GM12878 (cell line): ENCODE measurements at regions not wholly inside any gene's neighbourhood (a gene's known extent, or its start where the extent isn't known, plus 50 kb on each side); places are given as distances from the start of the nearest gene placed in this dataset.

ENCODE experiments used
- ATAC-seq: fragments of 200-7000 bp; cut with Tn5 transposase; 3 replicates; pipeline ENCODE4 v1.9.1; 2020; ENCODE audit warnings: mild to moderate bottlenecking, moderate library complexity
- BruUV-seq: library from RNA; stranded (reverse); fragments of 400-500 nt; replicated peaks from 2 replicates; lab custom pipeline; 2021; lab: Mats Ljungman, UMichigan
- CTCF ChIA-PET: fragments of 300-600 bp; sonication (Branson Sonifier 250); formaldehyde crosslinking; extraction: SDS; loops from one replicate; lab custom pipeline; 2021; ENCODE audit warnings: inconsistent platforms; lab: Yijun Ruan, JAX
- POLR2A ChIA-PET: fragments of 350-600 bp; formaldehyde crosslinking; extraction: SDS; loops from one replicate; lab custom pipeline; 2021; ENCODE audit warnings: inconsistent platforms; lab: Charles Lee
- RAD21 ChIA-PET: fragments of 300-600 bp; sonication (Branson Sonifier 250); formaldehyde crosslinking; loops from one replicate; lab custom pipeline; 2023; ENCODE audit warnings: antibody characterized with exemption; ENCODE audit not compliant: unreplicated experiment; lab: Charles Lee
- SMC1A ChIA-PET: fragments of 300-600 bp; sonication (Branson Sonifier 250); formaldehyde crosslinking; loops from one replicate; lab custom pipeline; 2023; ENCODE audit not compliant: unreplicated experiment, uncharacterized antibody; lab: Charles Lee
- DNase-seq: peaks from one replicate; pipeline ENCODE4 v3.0.0-alpha.2; 2011; ENCODE audit warnings: low read depth, low spot score
- FAIRE-seq: peaks from 3 replicates; lab custom pipeline; 2011; peaks lifted over from hg19 to GRCh38; lab: Jason Lieb, UNC
- H2AFZ ChIP-seq: 2 replicates; pipeline ENCODE4 v1.6.0; 2011; ENCODE audit warnings: low read depth, low read length, control low read depth; ENCODE audit not compliant: control insufficient read depth
- H3K27ac ChIP-seq: 2 replicates; pipeline ENCODE4 v1.5.1; 2011; ENCODE audit warnings: control low read depth; ENCODE audit not compliant: control insufficient read depth, insufficient read depth
- H3K27me3 ChIP-seq, 2 experiments: replicated peaks in 1 of 2; 2 replicates each; pipeline versions ENCODE4 v1.6.0 to v1.6.1; 2011; ENCODE audit warnings: low read length in 1 of 2; ENCODE audit not compliant: control insufficient read depth in 2 of 2, insufficient read depth in 2 of 2
- H3K36me3 ChIP-seq, 2 experiments: 2 replicates each; pipeline ENCODE4 v1.5.1; 2011; ENCODE audit warnings: low read length in 1 of 2; ENCODE audit not compliant: control insufficient read depth in 2 of 2, insufficient read depth in 2 of 2
- H3K4me1 ChIP-seq: 2 replicates; pipeline ENCODE4 v1.6.1; 2011; ENCODE audit warnings: mild to moderate bottlenecking, low read length, moderate library complexity, mixed read lengths; ENCODE audit not compliant: control insufficient read depth, insufficient read depth
- H3K4me2 ChIP-seq: 2 replicates; pipeline ENCODE4 v1.6.0; 2011; ENCODE audit warnings: control low read depth; ENCODE audit not compliant: control insufficient read depth, insufficient read depth
- H3K4me3 ChIP-seq: fragments of 200-600 bp; sonication (generic); 2 replicates; pipeline ENCODE4 v1.5.1; 2016
- H3K79me2 ChIP-seq: 2 replicates; pipeline ENCODE4 v1.6.0; 2011; ENCODE audit warnings: low read length; ENCODE audit not compliant: control insufficient read depth, insufficient read depth
- H3K9ac ChIP-seq: 2 replicates; pipeline ENCODE4 v1.8.0; 2011; ENCODE audit warnings: low read length, control low read depth, mixed read lengths; ENCODE audit not compliant: control insufficient read depth, insufficient read depth
- H3K9me3 ChIP-seq: replicated peaks from 3 replicates; pipeline ENCODE4 v1.5.1; 2011; ENCODE audit warnings: mild to moderate bottlenecking, low read length; ENCODE audit not compliant: control insufficient read depth, insufficient read depth
- H4K20me1 ChIP-seq: 2 replicates; pipeline ENCODE4 v1.6.0; 2011; ENCODE audit not compliant: control insufficient read depth, insufficient read depth
- CHD4 ChIP-seq: fragments of 200-600 bp; sonication (generic); IDR thresholded peaks from 2 replicates; pipeline ENCODE4 v1.6.1; 2016; ENCODE audit warnings: mild to moderate bottlenecking
- CTCF ChIP-seq, 3 experiments: IDR thresholded peaks in 2 of 3; conservative IDR thresholded peaks in 1 of 3; 2 replicates each; pipeline ENCODE4 v1.5.1; 2011; ENCODE audit warnings: low read depth in 3 of 3, low read length in 3 of 3, mild to moderate bottlenecking in 3 of 3, control low read depth in 2 of 3, moderate library complexity in 2 of 3, inconsistent platforms in 1 of 3, mixed read lengths in 1 of 3; ENCODE audit not compliant: control insufficient read depth in 2 of 3, insufficient read depth in 1 of 3; ENCODE audit errors: extremely low read depth in 1 of 3
- DPF2 ChIP-seq: fragments of 450-650 bp; IDR thresholded peaks from 2 replicates; pipeline ENCODE4 v1.6.1; 2017; ENCODE audit warnings: mild to moderate bottlenecking
- ETV6 ChIP-seq, 2 experiments: fragments of 450-650 bp in 1 of 2; IDR thresholded peaks in 1 of 2; conservative IDR thresholded peaks in 1 of 2; 2 replicates each; pipeline ENCODE4 v1.6.1; 2014; ENCODE audit warnings: antibody characterized with exemption in 1 of 2, borderline replicate concordance in 1 of 2, low read depth in 1 of 2, mild to moderate bottlenecking in 1 of 2, moderate library complexity in 1 of 2
- NR2F1 ChIP-seq: fragments of 450-650 bp; conservative IDR thresholded peaks from 2 replicates; pipeline ENCODE4 v1.6.1; 2017; ENCODE audit warnings: mild to moderate bottlenecking
- NRF1 ChIP-seq: conservative IDR thresholded peaks from 2 replicates; pipeline ENCODE4 v1.6.1; 2011; ENCODE audit warnings: mild to moderate bottlenecking, low read depth, low read length, improper control_type of control experiment
- STAT3 ChIP-seq: IDR thresholded peaks from 2 replicates; pipeline ENCODE4 v1.6.1; 2011; ENCODE audit warnings: low read depth, low read length, improper control_type of control experiment
- TCF12 ChIP-seq: IDR thresholded peaks from 2 replicates; pipeline ENCODE4 v1.6.1; 2011; ENCODE audit warnings: low read depth, mild to moderate bottlenecking, low read length
- ZNF24 ChIP-seq: fragments of 450-650 bp; IDR thresholded peaks from 2 replicates; pipeline ENCODE4 v1.6.1; 2017; ENCODE audit warnings: antibody characterized with exemption, mild to moderate bottlenecking
- WGBS: methylation state at CpG from one replicate; pipeline ENCODE4 v1.1.6; 2016; ENCODE audit warnings: low lambda C conversion rate; ENCODE audit not compliant: insufficient replicate concordance, insufficient coverage; ENCODE audit errors: missing lambda C conversion rate; 5-methylcytosine and 5-hydroxymethylcytosine counted together
- in situ Hi-C: fragments of 300-500 bp; cut with MboI; formaldehyde crosslinking; loops from 9 replicates; pipeline ENCODE4 v1.14.3; 2018; ENCODE audit warnings: mixed read lengths
- intact Hi-C: fragments of 100-400 bp; cut with micrococcal nuclease; formaldehyde crosslinking; loops from one replicate; pipeline ENCODE4 v1.14.2; 2022; ENCODE audit not compliant: unreplicated experiment
- TF ChIP-seq, protein P1 (sequence below): fragments of 450-650 bp; IDR thresholded peaks from 2 replicates; pipeline ENCODE4 v1.6.1; 2017; ENCODE audit warnings: borderline replicate concordance
- TF ChIP-seq, protein P2 (sequence below): fragments of 450-650 bp; conservative IDR thresholded peaks from 2 replicates; pipeline ENCODE4 v1.6.1; 2017; ENCODE audit warnings: mild to moderate bottlenecking, moderate library complexity

DNA sequence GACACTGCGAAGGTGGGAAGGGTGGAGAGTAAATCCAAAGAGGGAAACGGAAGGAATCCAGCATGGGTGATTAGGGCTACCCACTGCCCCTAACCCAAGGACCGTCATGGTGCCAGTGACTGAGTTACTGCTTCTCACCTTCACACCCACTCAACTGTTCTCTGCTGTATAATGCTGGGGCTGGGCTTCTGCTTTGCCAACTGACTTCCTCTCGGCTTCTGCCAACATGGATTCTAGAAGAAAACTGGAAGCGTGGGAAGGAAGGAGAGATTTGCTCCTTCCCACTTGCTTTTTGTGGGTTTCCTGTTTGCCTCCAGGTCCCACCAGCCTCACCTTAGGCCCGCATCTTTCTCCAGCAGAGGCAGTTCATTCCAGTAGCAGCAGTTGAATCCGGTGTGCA is 153.5 kb upstream of the RAI14 start:
- BruUV-seq, result no TSS peak
- no peak overlapping the region for H3K9ac ChIP-seq
- POLR2A ChIA-PET, result no interaction called here
- H3K4me2 ChIP-seq, result no peak overlapping the region
- no peaks in the 10 kb centered on the region for H4K20me1 ChIP-seq
- SMC1A ChIA-PET, result interaction anchor here (1.4 kb wide), 1 partner anchor 11 kb away, joined by 3 read pairs; no protein-coding TSS in a partner anchor
- DNase-seq (no peak), FAIRE-seq (no peak), ATAC-seq (no peak)
- RAD21 ChIA-PET, result no interaction called here
- no peak overlapping the region for H3K27ac ChIP-seq
- no peaks in the 10 kb centered on the region for H3K9me3 ChIP-seq
- TF ChIP-seq, protein P1, sequence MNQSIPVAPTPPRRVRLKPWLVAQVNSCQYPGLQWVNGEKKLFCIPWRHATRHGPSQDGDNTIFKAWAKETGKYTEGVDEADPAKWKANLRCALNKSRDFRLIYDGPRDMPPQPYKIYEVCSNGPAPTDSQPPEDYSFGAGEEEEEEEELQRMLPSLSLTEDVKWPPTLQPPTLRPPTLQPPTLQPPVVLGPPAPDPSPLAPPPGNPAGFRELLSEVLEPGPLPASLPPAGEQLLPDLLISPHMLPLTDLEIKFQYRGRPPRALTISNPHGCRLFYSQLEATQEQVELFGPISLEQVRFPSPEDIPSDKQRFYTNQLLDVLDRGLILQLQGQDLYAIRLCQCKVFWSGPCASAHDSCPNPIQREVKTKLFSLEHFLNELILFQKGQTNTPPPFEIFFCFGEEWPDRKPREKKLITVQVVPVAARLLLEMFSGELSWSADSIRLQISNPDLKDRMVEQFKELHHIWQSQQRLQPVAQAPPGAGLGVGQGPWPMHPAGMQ, result no peak
- TF ChIP-seq TCF12 (no peak), NR2F1 (no peak), DPF2 (no peak), ETV6 (conservative IDR thresholded peaks at IDR 0.05 in 1 of 2, IDR thresholded peaks at IDR 0.05 in 1 of 2; ENCODE audit: borderline replicate concordance in 1 of 2, low read depth in 1 of 2) (no peak), CTCF (IDR thresholded peaks at IDR 0.05 in 2 of 3, conservative IDR thresholded peaks at IDR 0.05 in 1 of 3; ENCODE audit: control insufficient read depth in 2 of 3, extremely low read depth in 1 of 3, insufficient read depth in 1 of 3, low read depth in 3 of 3, low read length in 3 of 3) (no peak), NRF1 (no peak), ZNF24 (no peak), CHD4 (no peak), STAT3 (no peak)
- TF ChIP-seq, protein P2, sequence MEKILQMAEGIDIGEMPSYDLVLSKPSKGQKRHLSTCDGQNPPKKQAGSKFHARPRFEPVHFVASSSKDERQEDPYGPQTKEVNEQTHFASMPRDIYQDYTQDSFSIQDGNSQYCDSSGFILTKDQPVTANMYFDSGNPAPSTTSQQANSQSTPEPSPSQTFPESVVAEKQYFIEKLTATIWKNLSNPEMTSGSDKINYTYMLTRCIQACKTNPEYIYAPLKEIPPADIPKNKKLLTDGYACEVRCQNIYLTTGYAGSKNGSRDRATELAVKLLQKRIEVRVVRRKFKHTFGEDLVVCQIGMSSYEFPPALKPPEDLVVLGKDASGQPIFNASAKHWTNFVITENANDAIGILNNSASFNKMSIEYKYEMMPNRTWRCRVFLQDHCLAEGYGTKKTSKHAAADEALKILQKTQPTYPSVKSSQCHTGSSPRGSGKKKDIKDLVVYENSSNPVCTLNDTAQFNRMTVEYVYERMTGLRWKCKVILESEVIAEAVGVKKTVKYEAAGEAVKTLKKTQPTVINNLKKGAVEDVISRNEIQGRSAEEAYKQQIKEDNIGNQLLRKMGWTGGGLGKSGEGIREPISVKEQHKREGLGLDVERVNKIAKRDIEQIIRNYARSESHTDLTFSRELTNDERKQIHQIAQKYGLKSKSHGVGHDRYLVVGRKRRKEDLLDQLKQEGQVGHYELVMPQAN, result no peak
- H3K36me3 ChIP-seq, result no peaks in the 10 kb centered on the region
- H3K79me2 ChIP-seq, result no peaks in the 10 kb centered on the region
- 92% methylated on average over 7 of the region's 7 CpGs for WGBS
- intact Hi-C loops (no loop called here), in situ Hi-C loops (no loop called here)
- H3K4me1 ChIP-seq, result peaks cover 26% of the 10 kb centered on the region
- no peaks in the 10 kb centered on the region for H3K27me3 ChIP-seq
- H3K4me3 ChIP-seq, result no peak overlapping the region
- H2AFZ ChIP-seq, result no peak overlapping the region
- CTCF ChIA-PET, result interaction anchor here (1.0 kb wide), 1 partner anchor 12 kb away, joined by 3 read pairs; no protein-coding TSS in a partner anchor
